GM21526 (cell line): ENCODE measurements at regions not wholly inside any gene's neighbourhood (a gene's known extent, or its start where the extent isn't known, plus 50 kb on each side); places are given as distances from the start of the nearest gene placed in this dataset.

ENCODE experiments used
- ATAC-seq: cut with Tn5 transposase; IDR thresholded peaks from one replicate; pipeline ENCODE4 v1.9.1; 2021; ENCODE audit warnings: moderate library complexity; ENCODE audit not compliant: unreplicated experiment, low FRiP score

- no peak for ATAC-seq
These were observed 231.0 kb downstream of the SNX18 start for GRCh38 chr5:54748527-54748926.

- no peak for ATAC-seq
These were observed 229.3 kb downstream of the SNX18 start for GRCh38 chr5:54746777-54747398.

GRCh38 chr5:54746346-54746745 is 228.8 kb downstream of the SNX18 start:
- no peak for ATAC-seq

- no peak for ATAC-seq
These were observed 228.0 kb downstream of the SNX18 start for GRCh38 chr5:54745599-54745998.

- peak; percentile 79 for ATAC-seq
These were observed 226.6 kb downstream of the SNX18 start for GRCh38 chr5:54743997-54744788.

GRCh38 chr5:54743581-54743980 is 226.0 kb downstream of the SNX18 start:
- ATAC-seq, result no peak

- no peak for ATAC-seq
These were observed 224.9 kb downstream of the SNX18 start for GRCh38 chr5:54742417-54742891.

- no peak for ATAC-seq
These were observed 224.2 kb downstream of the SNX18 start for GRCh38 chr5:54741711-54742110.

GRCh38 chr5:54740141-54740540 is 222.6 kb downstream of the SNX18 start:
- no peak for ATAC-seq

- ATAC-seq, result no peak
These were observed 221.8 kb downstream of the SNX18 start for GRCh38 chr5:54739371-54739770.

- ATAC-seq, result no peak
These were observed 221.4 kb downstream of the SNX18 start for GRCh38 chr5:54738973-54739367.

GRCh38 chr5:54738118-54738972 is 220.8 kb downstream of the SNX18 start:
- ATAC-seq, result no peak

- ATAC-seq, result no peak
These were observed 218.6 kb downstream of the SNX18 start for GRCh38 chr5:54736003-54736797.

- ATAC-seq, result no peak
These were observed 215.5 kb downstream of the SNX18 start for GRCh38 chr5:54733101-54733500.

GRCh38 chr5:54732108-54732507 is 214.5 kb downstream of the SNX18 start:
- ATAC-seq, result no peak

- ATAC-seq, result no peak
These were observed 211.0 kb downstream of the SNX18 start for GRCh38 chr5:54728588-54728915.

- ATAC-seq, result no peak
These were observed 210.5 kb downstream of the SNX18 start for GRCh38 chr5:54727874-54728587.

- ATAC-seq, result no peak
These were observed 208.1 kb downstream of the SNX18 start for GRCh38 chr5:54725391-54726280.
